ENCODE measurements at regions not wholly inside any gene's neighbourhood (a gene's known extent, or its start where the extent isn't known, plus 50 kb on each side); places are given as distances from the start of the nearest gene placed in this dataset.
A peak's percentile ranks its signal among the peaks of the same experiment; 100 is the strongest.

DNA sequence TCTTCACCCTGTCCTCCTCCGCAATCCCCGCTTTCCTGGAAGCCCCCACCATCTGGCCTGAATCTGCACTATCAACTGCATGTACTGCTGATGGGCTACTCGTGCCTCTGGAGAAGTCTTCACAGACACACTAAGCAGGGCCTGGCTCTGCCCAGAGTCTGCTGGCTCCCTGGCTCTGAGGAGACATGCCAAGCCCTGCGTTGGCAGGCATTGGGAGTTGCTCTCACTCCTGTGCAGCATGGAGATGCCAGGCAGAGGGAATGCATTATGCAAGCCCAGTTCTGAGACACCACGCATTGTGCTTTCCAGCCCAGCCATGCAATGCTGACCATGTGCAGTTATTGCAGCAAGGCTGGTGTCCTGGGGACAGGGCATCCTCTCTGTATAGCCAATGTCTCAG lies 314.6 kb downstream of the CXCL12 start:
- H3K4me3 ChIP-seq (ENCODE audit: low read depth in 1 of 2, low read length in 2 of 2), result no peak overlapping the region
- no peak overlapping the region for H3K9ac ChIP-seq (ENCODE audit: low read length)
- no peaks in the 10 kb centered on the region for H3K9me3 ChIP-seq (ENCODE audit: low read length)
- H3K27ac ChIP-seq (ENCODE audit: low read depth, low read length), result peak overlapping the region; percentile 22
- H3K4me1 ChIP-seq (ENCODE audit: insufficient read depth, low read length), result peaks cover 44% of the 10 kb centered on the region
- H3K36me3 ChIP-seq (ENCODE audit: insufficient read depth, low read length), result no peaks in the 10 kb centered on the region
- no peaks in the 10 kb centered on the region for H3K27me3 ChIP-seq (ENCODE audit: control insufficient read depth in 1 of 2, insufficient read depth in 2 of 2, low read length in 2 of 2)

DNA sequence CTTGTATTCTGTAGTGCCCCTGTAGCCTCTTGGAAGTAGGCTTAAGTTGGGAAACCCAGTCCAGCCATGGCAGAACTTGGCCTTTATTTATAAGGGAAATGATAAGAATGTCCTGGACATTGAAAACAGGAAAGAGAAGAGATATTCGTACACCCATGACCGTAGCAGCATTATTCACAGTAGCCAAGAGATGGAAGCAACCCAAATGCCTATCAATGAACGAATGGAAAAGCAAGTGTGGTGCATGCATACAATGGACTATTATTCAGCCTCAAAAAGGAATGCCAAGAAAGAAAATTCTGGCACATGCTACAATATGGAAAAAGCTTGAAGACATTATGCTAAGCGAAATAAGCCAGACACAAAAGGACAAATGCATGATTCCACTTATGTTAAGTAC lies 315.3 kb downstream of the CXCL12 start:
- Histone ChIP-seq H3K9me3 (ENCODE audit: low read length) (no peaks in the 10 kb centered on the region), H3K27me3 (ENCODE audit: control insufficient read depth in 1 of 2, insufficient read depth in 2 of 2, low read length in 2 of 2) (no peaks in the 10 kb centered on the region), H3K36me3 (ENCODE audit: insufficient read depth, low read length) (no peaks in the 10 kb centered on the region), H3K4me1 (ENCODE audit: insufficient read depth, low read length) (peaks cover 51% of the 10 kb centered on the region), H3K9ac (ENCODE audit: low read length) (no peak overlapping the region), H3K4me3 (ENCODE audit: low read depth in 1 of 2, low read length in 2 of 2) (no peak overlapping the region), H3K27ac (ENCODE audit: low read depth, low read length) (no peak overlapping the region)

DNA sequence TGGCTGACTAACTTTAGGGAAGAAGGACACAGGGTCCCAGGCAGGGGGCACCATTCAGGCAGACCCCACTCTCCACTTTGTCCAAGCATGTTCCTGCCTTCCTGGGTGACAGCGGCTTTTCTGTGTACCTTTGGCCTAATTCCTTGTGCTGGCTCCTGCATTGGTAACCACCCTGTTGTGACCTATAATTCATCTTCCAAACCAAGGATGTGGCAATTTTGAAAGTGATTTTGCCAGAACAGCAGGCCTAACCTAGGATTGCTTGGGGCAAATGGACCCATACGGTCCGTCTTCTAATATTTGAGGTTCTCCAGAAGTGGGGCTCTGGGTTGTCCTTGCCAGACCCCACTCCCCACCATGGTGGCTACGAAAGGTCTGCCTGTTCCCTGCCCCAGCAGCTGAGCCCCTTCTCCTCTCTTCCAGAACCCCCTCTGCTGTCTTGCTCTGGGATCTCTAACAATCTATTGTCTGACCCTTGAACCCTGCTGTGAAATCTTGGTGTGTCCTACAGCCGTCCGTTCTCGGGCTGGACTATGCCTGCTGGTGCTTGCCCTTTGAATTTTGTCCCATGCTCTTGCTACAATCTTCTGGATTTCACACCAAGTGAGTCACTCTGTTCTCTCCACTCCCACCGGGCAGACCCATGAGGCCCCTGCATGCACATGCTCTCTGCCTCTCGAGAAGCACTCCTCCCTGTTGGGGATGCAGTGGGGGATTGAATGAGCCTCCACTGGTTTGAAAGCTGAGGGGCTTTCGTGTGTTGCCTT lies 316.0 kb downstream of the CXCL12 start:
- Histone ChIP-seq H3K9ac (ENCODE audit: low read length) (no peak overlapping the region), H3K36me3 (ENCODE audit: insufficient read depth, low read length) (no peaks in the 10 kb centered on the region), H3K4me1 (ENCODE audit: insufficient read depth, low read length) (peaks cover 58% of the 10 kb centered on the region), H3K27ac (ENCODE audit: low read depth, low read length) (no peak overlapping the region), H3K27me3 (ENCODE audit: control insufficient read depth in 1 of 2, insufficient read depth in 2 of 2, low read length in 2 of 2) (no peaks in the 10 kb centered on the region), H3K4me3 (ENCODE audit: low read depth in 1 of 2, low read length in 2 of 2) (no peak overlapping the region), H3K9me3 (ENCODE audit: low read length) (no peaks in the 10 kb centered on the region)

DNA sequence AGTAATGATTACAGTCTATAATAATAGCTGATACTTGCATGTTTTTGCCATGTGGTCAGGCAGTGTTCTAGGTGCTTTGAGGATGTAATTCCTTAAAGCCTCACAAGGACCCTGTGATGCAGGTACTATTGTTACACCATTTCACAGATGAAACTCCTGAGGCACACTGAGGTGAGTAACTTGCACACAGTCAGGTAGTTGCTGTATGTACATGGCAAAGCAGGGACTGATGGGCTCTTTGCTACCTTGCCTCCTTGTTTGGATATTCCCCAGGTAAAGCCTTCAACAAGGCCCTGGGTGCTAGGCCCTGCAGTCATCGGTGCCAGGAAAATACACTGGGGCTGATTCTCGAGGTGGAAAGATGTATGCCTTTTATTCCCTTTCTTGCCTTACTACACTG lies 317.5 kb downstream of the CXCL12 start:
- no peaks in the 10 kb centered on the region for H3K9me3 ChIP-seq (ENCODE audit: low read length)
- no peaks in the 10 kb centered on the region for H3K36me3 ChIP-seq (ENCODE audit: insufficient read depth, low read length)
- no peak overlapping the region for H3K4me3 ChIP-seq (ENCODE audit: low read depth in 1 of 2, low read length in 2 of 2)
- no peaks in the 10 kb centered on the region for H3K27me3 ChIP-seq (ENCODE audit: control insufficient read depth in 1 of 2, insufficient read depth in 2 of 2, low read length in 2 of 2)
- peaks cover 64% of the 10 kb centered on the region for H3K4me1 ChIP-seq (ENCODE audit: insufficient read depth, low read length)
- H3K9ac ChIP-seq (ENCODE audit: low read length), result no peak overlapping the region
- H3K27ac ChIP-seq (ENCODE audit: low read depth, low read length), result no peak overlapping the region

DNA sequence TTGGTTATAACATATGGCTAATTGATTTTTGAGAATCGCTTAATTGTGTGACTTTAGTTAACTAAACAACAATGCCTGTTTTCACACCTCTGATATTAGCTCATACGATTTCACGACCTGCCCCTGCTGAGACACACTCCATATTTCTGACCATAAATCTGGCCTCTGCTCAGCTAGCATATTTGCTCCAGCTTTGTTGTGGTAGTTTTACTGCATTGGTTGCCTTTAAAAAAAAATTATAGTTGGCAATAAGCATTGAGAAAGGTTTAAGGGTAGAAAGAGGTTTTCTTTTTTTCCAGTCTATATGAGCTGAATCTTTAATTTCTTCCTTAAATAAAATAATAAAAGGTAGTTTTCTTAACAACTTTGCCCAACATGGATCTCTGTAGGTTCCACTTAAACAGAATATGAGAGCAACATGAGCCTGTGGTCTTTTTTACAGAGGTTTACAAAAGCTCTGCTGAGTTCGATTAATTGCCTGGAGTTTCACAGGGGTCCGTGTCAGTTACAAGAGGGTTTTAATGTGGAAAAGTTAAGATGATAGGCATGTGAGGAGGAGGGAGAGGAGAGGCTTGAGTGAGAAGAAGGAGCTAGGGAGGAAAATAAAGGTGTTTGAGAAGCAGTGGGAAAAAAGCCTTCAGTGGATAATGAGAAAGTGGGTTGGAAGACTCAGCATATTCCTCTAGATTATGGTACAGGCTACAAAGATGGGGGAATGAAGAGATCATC lies 318.2 kb downstream of the CXCL12 start:
- H3K4me1 ChIP-seq (ENCODE audit: insufficient read depth, low read length), result peaks cover 64% of the 10 kb centered on the region
- H3K9me3 ChIP-seq (ENCODE audit: low read length), result no peaks in the 10 kb centered on the region
- H3K27ac ChIP-seq (ENCODE audit: low read depth, low read length), result peak overlapping the region; percentile 35
- H3K4me3 ChIP-seq (ENCODE audit: low read depth in 1 of 2, low read length in 2 of 2), result no peak overlapping the region
- no peak overlapping the region for H3K9ac ChIP-seq (ENCODE audit: low read length)
- no peaks in the 10 kb centered on the region for H3K36me3 ChIP-seq (ENCODE audit: insufficient read depth, low read length)
- H3K27me3 ChIP-seq (ENCODE audit: control insufficient read depth in 1 of 2, insufficient read depth in 2 of 2, low read length in 2 of 2), result no peaks in the 10 kb centered on the region

DNA sequence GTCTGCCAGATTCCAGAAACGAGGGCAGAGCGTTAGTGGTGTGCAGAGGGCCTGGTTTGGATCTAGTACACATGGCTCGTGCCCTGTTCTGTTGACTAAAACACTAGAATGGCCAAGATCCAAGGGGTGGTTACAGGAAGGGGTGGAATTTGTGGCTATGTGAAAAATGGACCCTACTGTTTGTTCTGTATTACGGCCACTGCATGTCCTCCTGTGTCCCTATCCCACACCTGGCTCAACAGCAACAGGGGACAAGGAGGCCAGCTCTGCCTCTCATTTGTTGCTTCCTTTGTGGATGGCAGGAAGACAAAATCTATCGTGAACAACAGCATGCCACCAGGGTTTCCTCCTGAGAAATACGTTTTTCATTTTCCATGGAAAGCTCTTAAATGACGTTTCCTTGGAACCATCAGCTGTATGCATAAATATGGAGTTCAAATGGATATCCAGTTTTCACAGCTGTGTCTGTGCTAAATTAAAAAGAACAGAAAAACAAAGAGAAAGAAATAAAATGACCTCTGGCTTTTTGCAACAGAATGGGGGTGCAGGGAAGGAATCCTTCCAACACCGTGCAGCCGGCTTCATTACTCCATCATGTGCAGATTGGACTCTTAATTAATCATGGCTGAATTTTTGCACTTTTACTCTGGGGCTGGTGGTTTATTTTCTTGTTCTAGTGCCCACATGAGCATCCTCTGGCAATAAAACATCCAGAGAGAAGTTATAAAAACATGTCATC lies 318.9 kb downstream of the CXCL12 start:
- Histone ChIP-seq H3K4me1 (ENCODE audit: insufficient read depth, low read length) (peaks cover 57% of the 10 kb centered on the region), H3K36me3 (ENCODE audit: insufficient read depth, low read length) (no peaks in the 10 kb centered on the region), H3K9ac (ENCODE audit: low read length) (no peak overlapping the region), H3K4me3 (ENCODE audit: low read depth in 1 of 2, low read length in 2 of 2) (peak overlapping the region in 1 of 2 donors; percentile 16), H3K27ac (ENCODE audit: low read depth, low read length) (peak overlapping the region; percentile 35), H3K9me3 (ENCODE audit: low read length) (no peaks in the 10 kb centered on the region), H3K27me3 (ENCODE audit: control insufficient read depth in 1 of 2, insufficient read depth in 2 of 2, low read length in 2 of 2) (no peaks in the 10 kb centered on the region)

DNA sequence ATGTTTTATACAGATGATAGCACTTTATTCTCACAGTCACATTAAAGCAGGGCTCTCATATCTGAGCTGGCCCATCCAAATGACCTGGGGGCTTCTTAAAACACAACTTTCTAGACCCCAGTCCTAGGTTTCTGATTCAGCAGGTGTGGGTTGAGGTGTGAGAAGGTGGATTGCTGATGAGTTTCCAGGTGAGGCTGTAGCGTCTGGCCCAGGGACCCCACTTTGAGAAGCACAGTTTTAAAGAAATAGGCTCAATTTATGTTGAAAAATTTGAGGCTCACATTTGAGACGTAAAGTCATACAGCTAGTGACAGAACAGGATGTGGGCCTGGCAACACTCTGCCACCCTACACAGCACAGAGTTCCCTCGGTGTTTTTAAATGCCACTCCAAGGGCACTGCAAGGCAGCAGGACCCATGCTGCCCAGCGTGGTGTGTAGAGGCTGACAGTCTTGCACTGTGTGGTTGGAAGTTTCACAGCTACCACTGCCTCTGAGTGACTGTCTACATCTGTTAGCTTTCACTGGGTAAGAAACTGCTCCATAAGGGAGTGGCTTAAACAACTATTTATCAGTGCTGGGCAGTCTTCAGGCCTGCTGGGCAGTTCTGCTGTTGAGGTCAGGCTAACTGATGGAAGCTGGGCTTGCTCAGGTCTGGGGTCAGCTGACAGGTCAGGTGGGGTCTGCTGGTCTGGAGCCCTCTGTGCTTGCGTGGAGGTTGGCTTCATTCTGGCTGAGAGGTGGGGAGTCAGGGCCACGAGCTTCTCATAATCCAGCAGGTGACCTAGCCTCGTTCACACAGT lies 319.7 kb downstream of the CXCL12 start:
- Histone ChIP-seq H3K9ac (ENCODE audit: low read length) (no peak overlapping the region), H3K4me1 (ENCODE audit: insufficient read depth, low read length) (peaks cover 49% of the 10 kb centered on the region), H3K36me3 (ENCODE audit: insufficient read depth, low read length) (no peaks in the 10 kb centered on the region), H3K9me3 (ENCODE audit: low read length) (no peaks in the 10 kb centered on the region), H3K27me3 (ENCODE audit: control insufficient read depth in 1 of 2, insufficient read depth in 2 of 2, low read length in 2 of 2) (no peaks in the 10 kb centered on the region), H3K4me3 (ENCODE audit: low read depth in 1 of 2, low read length in 2 of 2) (no peak overlapping the region), H3K27ac (ENCODE audit: low read depth, low read length) (peak overlapping the region; percentile 35)

DNA sequence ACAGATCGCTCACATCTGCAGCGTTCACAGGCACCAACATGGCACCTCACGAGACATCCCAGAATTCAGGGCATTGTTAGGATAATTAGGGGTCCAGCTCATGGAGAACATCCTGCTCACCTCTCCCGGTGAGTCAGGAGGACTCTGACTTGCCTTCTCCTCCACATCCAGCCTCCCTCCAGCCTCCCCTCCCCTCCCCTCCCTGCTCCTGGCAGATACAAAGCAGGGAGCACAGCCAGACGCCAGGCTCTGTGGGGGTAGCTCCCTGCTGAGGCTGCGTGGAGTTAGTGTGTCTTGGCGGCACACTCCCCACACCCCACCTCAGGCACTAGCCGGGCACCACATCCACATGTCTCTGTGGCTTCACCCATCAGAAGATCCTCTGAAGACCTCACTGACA lies 320.6 kb downstream of the CXCL12 start:
- H3K27ac ChIP-seq (ENCODE audit: low read depth, low read length), result no peak overlapping the region
- no peak overlapping the region for H3K4me3 ChIP-seq (ENCODE audit: low read depth in 1 of 2, low read length in 2 of 2)
- H3K27me3 ChIP-seq (ENCODE audit: control insufficient read depth in 1 of 2, insufficient read depth in 2 of 2, low read length in 2 of 2), result no peaks in the 10 kb centered on the region
- no peaks in the 10 kb centered on the region for H3K9me3 ChIP-seq (ENCODE audit: low read length)
- H3K9ac ChIP-seq (ENCODE audit: low read length), result no peak overlapping the region
- H3K4me1 ChIP-seq (ENCODE audit: insufficient read depth, low read length), result peaks cover 43% of the 10 kb centered on the region
- H3K36me3 ChIP-seq (ENCODE audit: insufficient read depth, low read length), result no peaks in the 10 kb centered on the region

DNA sequence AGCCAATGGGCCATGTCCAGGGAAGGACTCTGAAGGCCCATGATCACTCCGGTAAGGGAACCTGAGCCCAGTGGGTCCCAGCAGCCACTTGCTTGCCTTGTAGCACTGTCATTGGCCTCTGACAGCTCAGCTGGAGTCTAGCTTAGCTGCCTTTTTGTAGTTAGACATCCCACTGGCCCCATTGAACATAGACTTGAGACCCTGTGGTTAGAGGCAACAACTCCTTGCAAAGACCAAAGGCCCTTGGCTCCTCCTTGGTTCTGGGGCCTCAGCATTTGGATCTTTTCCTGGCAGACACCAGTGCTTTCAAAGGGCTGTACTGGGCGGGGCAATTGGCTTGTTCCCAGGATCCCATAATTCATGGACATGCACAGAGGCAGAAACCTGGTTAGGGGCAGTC lies 321.2 kb downstream of the CXCL12 start:
- no peaks in the 10 kb centered on the region for H3K9me3 ChIP-seq (ENCODE audit: low read length)
- no peaks in the 10 kb centered on the region for H3K36me3 ChIP-seq (ENCODE audit: insufficient read depth, low read length)

DNA sequence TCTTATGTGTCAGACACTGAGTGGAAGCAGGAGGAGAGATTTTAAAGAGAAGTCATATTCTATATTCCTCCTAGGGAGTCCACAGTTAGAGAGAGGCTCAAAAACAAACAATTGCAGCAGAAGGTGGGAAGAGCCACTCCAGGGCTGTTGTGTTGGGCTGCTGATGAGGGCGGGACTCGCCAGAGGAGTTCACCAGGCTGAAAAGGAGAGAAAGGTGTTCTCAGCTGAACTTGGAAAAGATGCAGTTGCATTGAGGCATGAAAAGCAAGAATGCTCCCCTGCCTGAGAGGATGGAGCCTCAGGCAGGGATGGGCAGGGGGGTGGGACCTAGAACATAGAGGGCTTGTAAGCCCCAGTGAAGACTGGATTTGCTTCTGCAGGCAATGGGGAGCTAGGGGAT lies 324.2 kb downstream of the CXCL12 start:
- Histone ChIP-seq H3K9me3 (ENCODE audit: low read length) (no peaks in the 10 kb centered on the region), H3K9ac (ENCODE audit: low read length) (no peak overlapping the region), H3K36me3 (ENCODE audit: insufficient read depth, low read length) (no peaks in the 10 kb centered on the region), H3K4me1 (ENCODE audit: insufficient read depth, low read length) (peaks cover 25% of the 10 kb centered on the region), H3K27ac (ENCODE audit: low read depth, low read length) (no peak overlapping the region), H3K27me3 (ENCODE audit: control insufficient read depth in 1 of 2, insufficient read depth in 2 of 2, low read length in 2 of 2) (no peaks in the 10 kb centered on the region), H3K4me3 (ENCODE audit: low read depth in 1 of 2, low read length in 2 of 2) (no peak overlapping the region)

More for the DNA sequence above, 321.2 kb downstream of the CXCL12 start:
- Histone ChIP-seq H3K9ac (ENCODE audit: low read length) (no peak overlapping the region), H3K27ac (ENCODE audit: low read depth, low read length) (no peak overlapping the region), H3K4me3 (ENCODE audit: low read depth in 1 of 2, low read length in 2 of 2) (no peak overlapping the region), H3K4me1 (ENCODE audit: insufficient read depth, low read length) (peaks cover 43% of the 10 kb centered on the region), H3K27me3 (ENCODE audit: control insufficient read depth in 1 of 2, insufficient read depth in 2 of 2, low read length in 2 of 2) (no peaks in the 10 kb centered on the region)

DNA sequence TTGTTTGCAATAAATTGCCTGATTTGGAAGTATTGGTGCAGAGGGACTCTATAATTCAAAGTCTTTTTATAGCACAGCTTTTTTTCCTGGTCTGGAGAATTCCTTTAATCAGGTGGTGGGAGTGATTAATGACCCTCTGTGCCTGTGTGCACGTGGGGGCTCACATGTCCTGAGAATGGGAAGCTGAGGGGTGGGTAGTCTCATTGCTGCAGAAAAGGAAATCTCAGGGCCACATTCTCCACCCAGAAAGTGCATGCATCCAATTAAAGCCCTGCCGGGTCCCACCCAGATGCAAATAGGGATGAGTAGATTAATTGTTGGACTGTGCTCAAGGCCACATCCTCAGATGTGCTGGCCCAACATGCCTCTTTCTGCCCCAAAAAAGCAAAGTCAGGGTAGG lies 324.7 kb downstream of the CXCL12 start:
- Histone ChIP-seq H3K27ac (ENCODE audit: low read depth, low read length) (no peak overlapping the region), H3K4me3 (ENCODE audit: low read depth in 1 of 2, low read length in 2 of 2) (no peak overlapping the region), H3K9ac (ENCODE audit: low read length) (no peak overlapping the region), H3K4me1 (ENCODE audit: insufficient read depth, low read length) (peaks cover 20% of the 10 kb centered on the region), H3K36me3 (ENCODE audit: insufficient read depth, low read length) (no peaks in the 10 kb centered on the region), H3K27me3 (ENCODE audit: control insufficient read depth in 1 of 2, insufficient read depth in 2 of 2, low read length in 2 of 2) (no peaks in the 10 kb centered on the region), H3K9me3 (ENCODE audit: low read length) (no peaks in the 10 kb centered on the region)
